Mammary epithelial cell (primary cell): ENCODE measurements at regions not wholly inside any gene's neighbourhood (a gene's known extent, or its start where the extent isn't known, plus 50 kb on each side); places are given as distances from the start of the nearest gene placed in this dataset.

Source experiments
- EZH2 ChIP-seq: IDR thresholded peaks from 2 replicates; pipeline ENCODE4 v1.6.1; 2012; ENCODE audit warnings: low read length, inconsistent platforms, borderline replicate concordance
- TF ChIP-seq, protein P1 (sequence below), 2 donors: IDR thresholded peaks in 1 of 2; conservative IDR thresholded peaks in 1 of 2; 2 replicates each; pipeline ENCODE4 v1.5.1; 2011 to 2012; ENCODE audit warnings: inconsistent platforms in 2 of 2, low read length in 2 of 2, mild to moderate bottlenecking in 2 of 2, control low read depth in 1 of 2, low read depth in 1 of 2; ENCODE audit not compliant: insufficient read depth in 1 of 2; ENCODE audit errors: extremely low read depth in 1 of 2

DNA sequence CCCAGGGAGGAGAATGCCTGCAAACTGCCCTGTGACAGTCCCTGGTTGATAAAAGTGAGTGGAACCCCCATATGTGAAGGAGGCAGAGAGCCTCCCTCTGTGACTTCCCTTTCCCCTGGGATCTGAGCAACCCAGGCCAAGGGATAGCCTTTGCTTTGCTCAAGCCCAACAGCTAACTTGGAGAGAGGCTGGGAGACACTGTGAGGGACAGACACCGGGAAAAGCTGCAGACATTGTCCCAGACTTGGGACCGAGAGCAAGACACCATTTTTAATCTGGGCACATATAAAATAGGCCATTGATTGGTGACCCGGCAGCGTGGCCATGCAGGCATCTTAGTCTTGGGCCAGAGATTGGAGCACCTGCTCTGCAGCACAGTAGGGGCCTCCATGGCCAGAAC is 96.1 kb upstream of the SALL3 start:
- TF ChIP-seq, protein P1, sequence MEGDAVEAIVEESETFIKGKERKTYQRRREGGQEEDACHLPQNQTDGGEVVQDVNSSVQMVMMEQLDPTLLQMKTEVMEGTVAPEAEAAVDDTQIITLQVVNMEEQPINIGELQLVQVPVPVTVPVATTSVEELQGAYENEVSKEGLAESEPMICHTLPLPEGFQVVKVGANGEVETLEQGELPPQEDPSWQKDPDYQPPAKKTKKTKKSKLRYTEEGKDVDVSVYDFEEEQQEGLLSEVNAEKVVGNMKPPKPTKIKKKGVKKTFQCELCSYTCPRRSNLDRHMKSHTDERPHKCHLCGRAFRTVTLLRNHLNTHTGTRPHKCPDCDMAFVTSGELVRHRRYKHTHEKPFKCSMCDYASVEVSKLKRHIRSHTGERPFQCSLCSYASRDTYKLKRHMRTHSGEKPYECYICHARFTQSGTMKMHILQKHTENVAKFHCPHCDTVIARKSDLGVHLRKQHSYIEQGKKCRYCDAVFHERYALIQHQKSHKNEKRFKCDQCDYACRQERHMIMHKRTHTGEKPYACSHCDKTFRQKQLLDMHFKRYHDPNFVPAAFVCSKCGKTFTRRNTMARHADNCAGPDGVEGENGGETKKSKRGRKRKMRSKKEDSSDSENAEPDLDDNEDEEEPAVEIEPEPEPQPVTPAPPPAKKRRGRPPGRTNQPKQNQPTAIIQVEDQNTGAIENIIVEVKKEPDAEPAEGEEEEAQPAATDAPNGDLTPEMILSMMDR (conservative IDR thresholded peaks at IDR 0.05 in 1 of 2, IDR thresholded peaks at IDR 0.05 in 1 of 2; ENCODE audit: extremely low read depth in 1 of 2, insufficient read depth in 1 of 2, low read depth in 1 of 2, low read length in 2 of 2), result no peak
- no peak for TF ChIP-seq EZH2
